Neural cell (in vitro differentiated cells): ENCODE measurements at regions not wholly inside any gene's neighbourhood (a gene's known extent, or its start where the extent isn't known, plus 50 kb on each side); places are given as distances from the start of the nearest gene placed in this dataset.

ENCODE experiments used
- CTCF ChIP-seq: fragments of 450-650 bp; IDR thresholded peaks from 2 replicates; pipeline ENCODE4 v1.5.1; 2014; ENCODE audit warnings: antibody characterized with exemption, mild to moderate bottlenecking, moderate library complexity; ENCODE audit not compliant: poor library complexity, severe bottlenecking
- EZH2 ChIP-seq: fragments of 200-600, 300-800 bp; shearing (Covaris generic), sonication (generic); IDR thresholded peaks from 2 replicates; pipeline ENCODE4 v1.6.1; 2014; ENCODE audit warnings: antibody characterized with exemption, low read length, borderline replicate concordance, mild to moderate bottlenecking; ENCODE audit not compliant: insufficient read depth, poor library complexity, severe bottlenecking
- MXI1 ChIP-seq: fragments of 450-650 bp; conservative IDR thresholded peaks from 2 replicates; pipeline ENCODE4 v1.6.1; 2014; ENCODE audit warnings: antibody characterized with exemption, mild to moderate bottlenecking; ENCODE audit not compliant: poor library complexity, severe bottlenecking
- POLR2AphosphoS5 ChIP-seq: IDR thresholded peaks from 2 replicates; pipeline ENCODE4 v1.6.1; 2012
- SMC3 ChIP-seq: fragments of 450-650 bp; conservative IDR thresholded peaks from 2 replicates; pipeline ENCODE4 v1.6.1; 2014; ENCODE audit warnings: antibody characterized with exemption, mild to moderate bottlenecking, moderate library complexity; ENCODE audit not compliant: poor library complexity

- TF ChIP-seq CTCF (no peak), POLR2AphosphoS5 (no peak), EZH2 (no peak), MXI1 (no peak), SMC3 (no peak)
These were observed 730.8 kb downstream of the TECRL start for GRCh38 chr4:63678358-63678931.
